ENCODE measurements at regions not wholly inside any gene's neighbourhood (a gene's known extent, or its start where the extent isn't known, plus 50 kb on each side); places are given as distances from the start of the nearest gene placed in this dataset.

DNA sequence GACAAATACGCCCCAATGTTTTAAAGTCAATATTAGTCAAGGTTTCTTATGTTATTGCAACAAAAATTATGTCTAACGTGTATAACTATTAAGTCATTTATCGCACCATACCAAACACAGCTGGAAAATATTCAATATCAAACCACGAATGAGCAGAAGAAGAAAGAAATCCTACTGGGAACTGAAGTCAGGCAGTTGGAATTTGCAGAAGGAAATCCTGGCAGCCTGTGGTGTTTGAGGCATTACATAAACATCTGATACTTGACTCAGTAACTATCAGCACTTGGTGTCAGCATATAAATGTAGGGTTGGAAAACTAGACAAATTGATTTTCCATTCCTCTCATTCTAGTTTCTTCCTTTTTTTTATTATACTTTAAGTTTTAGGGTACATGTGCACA is 83.4 kb upstream of the NUPR2 start:
- TF ChIP-seq, protein P1, sequence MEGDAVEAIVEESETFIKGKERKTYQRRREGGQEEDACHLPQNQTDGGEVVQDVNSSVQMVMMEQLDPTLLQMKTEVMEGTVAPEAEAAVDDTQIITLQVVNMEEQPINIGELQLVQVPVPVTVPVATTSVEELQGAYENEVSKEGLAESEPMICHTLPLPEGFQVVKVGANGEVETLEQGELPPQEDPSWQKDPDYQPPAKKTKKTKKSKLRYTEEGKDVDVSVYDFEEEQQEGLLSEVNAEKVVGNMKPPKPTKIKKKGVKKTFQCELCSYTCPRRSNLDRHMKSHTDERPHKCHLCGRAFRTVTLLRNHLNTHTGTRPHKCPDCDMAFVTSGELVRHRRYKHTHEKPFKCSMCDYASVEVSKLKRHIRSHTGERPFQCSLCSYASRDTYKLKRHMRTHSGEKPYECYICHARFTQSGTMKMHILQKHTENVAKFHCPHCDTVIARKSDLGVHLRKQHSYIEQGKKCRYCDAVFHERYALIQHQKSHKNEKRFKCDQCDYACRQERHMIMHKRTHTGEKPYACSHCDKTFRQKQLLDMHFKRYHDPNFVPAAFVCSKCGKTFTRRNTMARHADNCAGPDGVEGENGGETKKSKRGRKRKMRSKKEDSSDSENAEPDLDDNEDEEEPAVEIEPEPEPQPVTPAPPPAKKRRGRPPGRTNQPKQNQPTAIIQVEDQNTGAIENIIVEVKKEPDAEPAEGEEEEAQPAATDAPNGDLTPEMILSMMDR (IDR thresholded peaks at IDR 0.05), result no peak
- no peak for TF ChIP-seq ZFX (IDR thresholded peaks at IDR 0.05; ENCODE audit: borderline replicate concordance)

Data from 22Rv1 (cell line).